ENCODE measurements at regions not wholly inside any gene's neighbourhood (a gene's known extent, or its start where the extent isn't known, plus 50 kb on each side); places are given as distances from the start of the nearest gene placed in this dataset.

DNA sequence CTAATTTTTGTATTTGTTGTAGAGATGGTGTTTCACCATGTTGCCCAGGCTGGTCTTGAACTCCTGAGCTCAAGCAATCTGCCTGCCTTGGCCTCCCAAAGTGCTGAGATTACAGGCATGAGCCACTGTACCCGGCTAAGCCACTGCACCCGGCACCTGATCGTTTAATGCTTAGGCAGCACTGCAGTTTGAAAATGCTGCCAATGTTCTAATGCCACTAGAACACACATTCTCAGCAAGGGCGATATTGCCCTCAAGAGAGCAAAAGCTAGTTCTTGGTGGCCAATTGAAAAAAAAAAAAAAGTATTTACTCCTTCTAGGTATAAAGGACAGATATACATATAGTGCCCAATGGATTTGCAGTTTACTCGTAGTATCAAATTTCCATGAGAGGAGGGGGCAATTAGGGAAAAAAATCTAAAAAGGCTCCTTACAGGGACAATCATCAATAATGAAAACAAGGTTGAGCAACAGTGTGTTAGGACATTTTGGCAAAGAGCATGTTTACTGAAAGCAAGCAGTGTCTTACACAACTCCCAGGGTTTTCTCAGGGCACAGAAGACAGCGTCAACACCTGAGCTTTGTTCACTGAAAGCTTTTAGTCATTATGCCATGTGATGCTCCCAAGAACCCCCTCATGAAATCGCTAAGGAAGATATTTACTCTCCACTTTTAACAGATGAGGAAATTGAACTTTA is 199.9 kb upstream of the PKDCC start:
- DNase-seq (ENCODE audit: low spot score): no peak

DNA sequence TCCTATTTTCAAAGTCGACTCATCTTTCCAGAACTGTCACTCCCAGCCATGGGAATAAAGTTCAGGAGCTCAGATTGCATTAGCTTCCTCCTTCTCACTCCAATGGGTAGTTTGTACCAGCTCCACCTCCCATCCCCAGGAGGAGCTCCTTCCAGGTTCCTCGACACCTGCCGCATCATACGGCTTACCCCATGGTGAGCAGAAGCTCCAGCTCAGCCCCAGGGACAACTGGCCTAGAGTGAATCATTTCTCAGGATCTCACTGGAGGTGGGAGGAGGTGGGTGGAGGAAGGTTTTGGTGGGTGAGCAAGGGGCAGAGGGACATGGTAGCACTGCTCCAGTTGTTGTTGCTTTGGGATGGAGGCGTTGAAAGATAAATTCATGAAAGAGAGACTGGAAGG is 196.3 kb upstream of the PKDCC start:
- DNase-seq (ENCODE audit: low spot score): peak; percentile 30

DNA sequence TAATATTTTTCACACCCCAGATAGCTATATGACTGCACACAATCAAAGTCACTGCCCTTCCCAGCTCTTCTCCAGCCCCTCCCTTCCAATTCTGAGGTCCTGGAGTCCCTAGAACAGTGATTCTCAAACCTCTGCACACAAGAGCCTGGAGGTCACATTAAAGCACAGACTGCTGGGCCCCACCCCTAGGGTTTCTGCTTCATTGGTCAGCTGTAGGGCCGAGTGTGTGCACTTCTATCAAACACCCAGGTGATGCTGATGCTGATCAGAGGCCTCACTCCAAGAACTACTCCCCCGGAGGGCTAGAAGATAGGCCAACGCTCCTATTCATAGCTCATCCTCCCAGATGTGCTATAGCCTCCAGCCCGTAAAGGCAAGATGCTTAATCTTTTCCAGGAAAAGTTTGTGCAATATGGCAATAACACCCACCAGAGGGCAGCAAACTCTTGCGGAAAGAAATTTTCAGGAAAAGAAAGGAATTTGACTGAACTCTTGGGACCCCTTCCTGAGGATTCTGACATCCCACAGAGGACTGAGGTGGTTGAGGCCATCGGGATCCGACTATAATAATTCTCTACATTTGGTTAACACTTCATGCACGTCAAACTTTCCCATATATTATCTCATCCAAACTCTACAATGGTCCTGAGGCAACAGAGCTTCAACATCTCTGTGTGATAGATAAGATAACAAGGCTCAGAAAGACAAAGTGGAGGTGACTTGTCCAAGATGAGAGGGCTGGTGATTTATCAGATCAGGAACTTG is 194.2 kb upstream of the PKDCC start:
- peak; percentile 69 for DNase-seq (ENCODE audit: low spot score)

DNA sequence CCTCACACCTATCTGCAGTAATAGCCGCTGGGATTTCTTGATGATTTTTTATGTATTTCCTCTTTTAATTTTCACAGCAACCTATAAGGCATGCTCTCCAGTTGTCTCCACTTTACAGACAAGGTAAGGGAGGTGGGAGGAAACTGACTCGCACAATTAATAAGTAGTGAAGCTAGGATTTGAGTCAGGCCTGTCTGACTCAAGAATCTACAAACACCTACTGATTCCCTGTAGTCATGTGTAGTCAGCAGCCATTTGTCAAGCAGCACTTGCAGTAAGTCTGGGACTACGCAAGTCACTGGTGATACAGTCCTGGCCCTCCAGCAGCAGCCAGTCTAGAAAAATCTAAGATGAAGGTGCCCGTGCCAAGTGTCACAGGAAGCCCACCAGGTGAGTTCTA is 193.6 kb upstream of the PKDCC start:
- DNase-seq (ENCODE audit: low spot score): peak; percentile 93

DNA sequence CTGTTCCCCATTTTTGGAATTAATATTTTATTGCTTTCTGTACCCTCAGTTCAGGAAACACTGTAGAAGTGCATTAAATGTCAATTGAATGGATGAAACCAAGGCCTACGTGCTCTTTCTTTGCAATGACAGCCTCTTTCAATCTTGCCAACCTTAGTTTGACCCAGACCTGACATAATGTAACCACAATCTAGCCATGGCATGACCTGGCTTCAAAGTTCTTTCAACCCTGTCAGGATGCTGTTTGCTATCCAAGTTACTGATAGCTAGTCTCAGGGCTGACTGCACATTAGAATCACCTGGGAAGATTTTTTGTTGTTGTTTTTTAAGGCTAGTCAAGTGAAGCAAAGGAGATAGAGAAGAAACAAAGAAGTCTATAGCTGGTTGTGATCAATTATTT is 190.9 kb upstream of the PKDCC start:
- peak; percentile 52 for DNase-seq (ENCODE audit: low spot score)

DNA sequence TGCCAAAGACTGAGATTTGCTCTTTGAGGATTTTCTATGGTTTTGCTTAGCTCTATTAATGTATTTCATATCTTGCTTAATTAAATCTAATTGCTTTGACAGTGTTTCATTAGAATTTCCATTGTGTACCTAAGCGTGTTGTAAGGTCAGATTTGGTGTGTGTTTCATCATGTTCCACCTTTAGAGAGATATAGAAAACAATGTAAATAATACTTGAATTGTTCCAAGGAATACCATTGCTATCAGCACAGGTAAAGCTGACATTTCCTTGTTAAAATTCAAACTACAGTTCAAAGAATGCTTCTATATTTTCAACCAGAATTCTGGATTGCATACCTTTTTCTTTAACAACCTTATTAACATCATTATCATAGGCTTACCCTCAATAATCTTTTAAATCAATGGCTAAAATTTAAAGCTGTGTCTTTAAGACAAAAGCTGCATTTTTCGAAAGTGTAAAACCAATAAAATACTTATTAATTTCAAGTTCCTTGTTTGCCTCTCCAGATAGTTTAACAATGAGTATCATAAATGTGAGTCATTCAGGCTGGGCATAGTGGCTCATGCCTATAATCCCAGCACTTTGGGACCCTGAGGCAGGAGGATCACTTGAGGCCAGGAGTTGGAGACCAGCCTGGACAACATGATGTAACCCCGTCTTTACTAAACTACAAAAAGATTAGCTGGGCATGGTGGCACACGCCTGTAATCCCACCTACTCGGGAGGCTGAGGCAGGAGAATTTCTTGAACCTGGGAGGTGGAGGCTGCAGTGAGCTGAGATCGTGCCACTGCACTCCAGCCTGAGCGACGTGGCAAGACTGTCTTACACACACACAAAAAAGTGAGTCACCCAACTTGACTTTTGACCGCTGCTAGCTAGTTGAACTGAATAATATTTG is 188.0 kb upstream of the PKDCC start:
- peak; percentile 82 for DNase-seq (ENCODE audit: low spot score)

DNA sequence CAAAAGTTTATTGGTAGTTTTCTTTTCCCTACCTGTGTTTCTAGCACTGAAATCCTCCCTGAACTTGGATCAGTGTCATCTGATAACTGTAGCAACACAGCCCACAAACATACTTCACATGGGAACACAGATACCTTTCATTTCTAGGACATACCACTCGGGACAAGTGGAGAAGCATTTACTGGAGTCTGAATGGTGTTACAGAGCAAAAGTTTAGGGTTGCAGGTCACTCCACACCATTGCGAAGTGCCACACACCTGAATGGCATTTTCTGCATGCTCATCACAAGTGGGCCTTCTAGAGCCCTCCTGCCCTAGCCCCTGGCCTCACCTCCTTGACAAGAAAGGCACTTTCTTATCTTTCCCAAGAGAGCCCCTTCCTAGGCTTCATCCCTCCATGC is 184.8 kb upstream of the PKDCC start:
- DNase-seq (ENCODE audit: low spot score): no peak

DNA sequence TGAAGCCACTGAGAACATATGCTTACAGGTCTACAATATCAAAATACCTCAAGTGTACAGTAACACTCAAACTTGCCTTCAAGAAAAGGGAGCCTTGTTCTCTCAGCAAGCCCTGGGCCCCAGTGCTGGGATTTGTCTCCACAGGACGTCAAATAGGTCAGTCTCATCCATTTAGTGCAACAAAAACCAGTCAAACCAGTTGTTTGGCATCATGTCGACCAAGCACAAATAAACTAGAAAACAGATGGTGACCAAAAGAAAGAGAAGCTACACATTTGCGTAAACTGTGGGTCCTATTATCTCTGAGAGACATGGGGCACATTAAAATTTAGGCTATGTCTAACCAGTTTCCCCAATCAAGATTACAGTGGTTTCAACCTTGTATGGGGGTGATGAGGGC is 182.6 kb upstream of the PKDCC start:
- no peak for DNase-seq (ENCODE audit: low spot score)

DNA sequence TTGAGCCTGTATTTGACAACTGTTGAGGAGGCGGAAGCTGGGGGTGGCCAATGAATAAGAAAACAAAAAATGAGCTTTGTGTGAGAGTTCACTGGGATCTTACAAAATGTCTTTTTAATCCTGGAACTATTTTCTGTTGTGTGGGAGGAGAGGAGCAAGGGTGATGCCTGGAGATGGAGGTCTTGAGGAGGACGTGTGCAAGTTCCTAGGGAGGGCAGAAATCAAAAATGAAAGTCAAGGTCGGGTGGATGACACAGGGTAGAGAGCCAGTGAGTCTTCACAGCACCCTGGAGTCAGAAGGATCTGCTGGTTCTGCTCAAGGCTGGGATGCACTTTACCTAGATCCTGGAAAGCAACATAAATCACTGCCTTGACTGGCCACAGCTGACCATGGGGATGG is 180.3 kb upstream of the PKDCC start:
- no peak for DNase-seq (ENCODE audit: low spot score)

DNA sequence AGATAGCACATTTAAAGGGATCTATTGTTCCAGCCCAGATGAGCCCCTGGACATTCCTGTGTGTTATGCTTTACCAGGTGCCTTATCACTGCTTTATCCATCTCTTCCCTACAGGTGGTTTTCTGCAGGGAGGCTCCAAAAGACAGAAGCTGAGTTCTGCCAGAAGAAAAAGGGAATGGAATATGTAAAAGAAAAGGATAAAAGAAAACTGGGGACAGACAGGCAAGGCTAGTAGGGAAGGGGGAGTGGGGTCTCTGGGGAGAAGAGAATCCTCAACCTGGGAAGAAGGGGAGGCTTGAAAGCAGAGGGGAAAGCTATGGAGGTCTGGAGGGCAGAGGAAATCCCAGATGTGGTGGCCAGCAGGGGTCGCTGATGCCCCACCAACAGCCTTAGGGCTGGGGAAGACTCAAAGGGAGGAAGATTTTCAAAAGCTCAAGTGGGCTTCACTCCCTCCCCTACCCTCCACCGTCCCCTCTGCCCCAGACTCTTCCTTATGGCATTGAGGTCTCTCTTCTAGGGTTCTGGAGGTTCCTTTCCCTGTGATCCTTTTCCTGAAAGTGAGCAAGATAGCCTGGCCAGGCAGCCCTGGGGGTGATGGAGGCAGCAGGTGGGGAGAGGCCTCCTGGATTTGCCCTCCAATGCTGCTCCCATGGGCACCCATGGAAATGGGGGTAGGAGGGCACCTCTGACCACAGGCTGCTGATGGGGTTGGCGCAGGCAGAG is 178.1 kb upstream of the PKDCC start:
- peak; percentile 62 for DNase-seq (ENCODE audit: low spot score)

DNA sequence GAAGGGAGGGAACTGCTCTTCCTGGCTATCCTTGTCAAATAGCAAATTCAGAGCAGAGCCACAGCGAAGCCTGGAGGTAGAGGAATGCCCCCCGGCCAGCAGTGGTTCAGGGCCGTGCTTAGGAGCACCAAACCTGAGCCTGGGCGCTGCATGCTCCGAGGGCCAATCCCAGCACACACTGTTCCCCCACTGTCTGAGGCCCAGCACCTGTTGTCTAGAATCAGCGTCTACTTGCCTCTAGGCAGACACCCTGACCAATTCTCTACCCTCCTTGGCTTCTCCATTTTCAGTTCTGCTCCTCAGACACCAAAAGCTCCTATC is 177.6 kb upstream of the PKDCC start:
- DNase-seq (ENCODE audit: low spot score): no peak

DNA sequence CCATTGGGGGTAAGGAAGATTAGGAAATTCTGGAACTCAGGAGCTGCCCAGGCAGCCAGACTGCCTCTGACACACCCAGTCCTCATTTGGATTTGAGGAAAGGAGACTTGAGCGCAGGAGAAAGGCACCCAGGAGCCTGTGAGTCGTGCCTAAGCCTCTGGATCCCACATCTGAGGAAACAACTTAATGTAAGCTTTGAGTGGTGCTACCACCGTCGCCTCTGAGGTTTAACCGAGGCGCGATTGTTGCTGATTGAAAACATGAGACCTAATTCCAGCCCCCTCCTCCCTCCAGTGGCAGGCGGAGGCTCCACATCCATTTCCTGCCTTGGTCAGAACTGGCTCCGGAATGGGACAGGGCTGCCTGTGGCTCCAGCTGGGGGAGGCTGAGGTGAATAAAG is 176.7 kb upstream of the PKDCC start:
- DNase-seq (ENCODE audit: low spot score): no peak

DNA sequence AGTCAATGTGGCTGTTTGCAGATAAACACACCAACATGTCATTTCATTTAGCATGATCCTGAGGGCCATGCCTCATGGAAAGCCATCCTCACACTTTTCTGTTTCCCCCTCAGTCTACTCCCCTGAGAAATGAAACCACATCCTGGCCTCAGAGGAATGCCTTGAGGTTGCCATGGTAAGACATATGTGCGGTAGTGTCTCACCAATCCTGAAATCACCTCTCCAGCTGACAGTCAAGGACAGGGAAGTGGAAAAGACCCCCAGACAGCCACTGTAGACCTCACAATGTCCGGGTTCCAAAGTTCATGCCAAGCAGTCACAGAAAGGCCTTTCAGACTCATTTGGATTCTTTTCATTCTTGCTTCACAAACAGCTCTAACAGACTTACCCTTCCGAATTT is 175.2 kb upstream of the PKDCC start:
- peak; percentile 28 for DNase-seq (ENCODE audit: low spot score)

DNA sequence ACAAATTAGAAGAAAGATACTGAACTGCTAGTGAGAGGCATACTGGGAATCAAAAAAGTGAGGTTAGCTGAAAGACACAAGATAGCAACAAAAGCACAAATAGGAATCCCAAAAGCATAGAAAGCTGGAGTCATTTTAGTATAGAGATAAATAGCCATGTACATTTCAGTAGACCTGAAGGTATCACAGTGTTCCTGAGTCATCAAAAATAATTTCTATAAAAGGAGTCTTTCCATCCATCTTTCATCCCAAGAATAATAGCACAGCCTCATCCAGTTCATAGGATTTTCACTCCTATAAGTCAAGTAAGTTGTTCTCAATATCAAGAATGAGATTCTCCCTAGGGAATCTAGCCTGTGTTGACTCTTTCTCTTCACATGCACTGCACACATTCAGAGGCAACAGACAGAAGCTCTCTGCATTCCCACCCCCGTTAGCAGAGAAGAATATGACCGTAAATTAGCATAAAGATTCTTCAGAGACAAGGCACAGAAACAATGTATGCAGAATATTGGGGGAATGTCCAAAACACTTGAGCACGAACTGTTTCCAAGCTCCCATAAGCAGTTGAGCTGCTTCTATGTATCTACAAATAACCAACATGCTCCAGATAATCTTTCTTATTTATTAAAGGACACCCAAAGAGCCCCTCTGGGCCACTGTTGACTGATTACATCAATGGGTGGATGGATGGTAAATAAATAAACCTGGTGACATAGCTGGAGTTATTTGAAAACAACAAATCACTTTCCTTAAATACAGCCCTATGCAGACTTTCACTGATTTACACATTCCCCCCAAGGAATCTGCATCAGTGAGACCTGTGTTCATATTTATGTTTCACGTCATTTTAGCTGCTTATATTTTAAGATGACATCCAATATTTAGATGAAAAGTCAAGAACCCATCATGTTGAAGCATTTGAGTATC is 174.5 kb upstream of the PKDCC start:
- no peak for DNase-seq (ENCODE audit: low spot score)

DNA sequence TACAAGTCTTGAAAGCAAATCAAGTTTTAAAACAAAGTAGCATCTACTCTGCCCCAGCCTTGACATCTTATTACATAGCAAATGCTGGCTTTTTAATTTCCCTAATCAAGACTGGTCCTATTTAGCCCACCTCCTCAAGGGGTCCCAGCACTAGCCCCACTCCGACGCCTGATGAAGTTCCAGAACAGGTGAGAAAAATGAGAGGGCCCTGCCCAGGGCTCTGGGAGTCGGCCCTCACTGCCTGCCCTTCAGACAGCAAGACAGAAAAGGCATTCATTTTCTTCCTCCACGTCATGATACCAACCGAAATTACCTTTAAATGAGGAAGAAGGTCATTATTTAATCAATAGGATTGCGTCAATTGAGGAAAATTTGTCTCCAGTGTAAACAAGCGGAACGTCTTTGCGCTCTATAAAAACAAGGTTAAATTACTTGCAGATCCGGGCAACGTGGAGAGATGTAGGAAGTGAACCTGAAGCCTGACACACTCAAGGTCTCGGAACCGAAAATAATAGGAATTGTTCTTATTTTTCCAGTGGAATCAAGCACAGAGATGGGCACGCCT is 170.6 kb upstream of the PKDCC start:
- no peak for DNase-seq (ENCODE audit: low spot score)

DNA sequence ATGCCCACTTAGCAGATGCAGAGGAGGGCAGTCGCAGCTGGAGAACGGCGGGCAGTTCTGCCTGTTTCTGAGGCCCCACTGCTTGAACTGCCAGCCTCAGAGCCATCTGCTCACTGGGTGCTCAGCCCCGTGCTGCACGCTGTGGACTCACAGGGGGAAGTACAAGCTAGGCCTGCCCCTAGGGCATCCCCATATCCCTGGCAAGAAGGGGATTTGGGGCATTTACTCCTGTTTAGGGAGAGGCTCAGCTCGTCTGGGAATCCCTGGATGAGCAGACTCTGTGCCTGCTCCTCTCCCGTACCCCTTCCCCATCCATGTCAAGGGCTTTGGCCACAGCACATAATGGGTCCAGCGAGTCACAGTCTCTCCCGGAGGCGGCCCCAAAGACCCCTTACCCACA is 169.8 kb upstream of the PKDCC start:
- no peak for DNase-seq (ENCODE audit: low spot score)

DNA sequence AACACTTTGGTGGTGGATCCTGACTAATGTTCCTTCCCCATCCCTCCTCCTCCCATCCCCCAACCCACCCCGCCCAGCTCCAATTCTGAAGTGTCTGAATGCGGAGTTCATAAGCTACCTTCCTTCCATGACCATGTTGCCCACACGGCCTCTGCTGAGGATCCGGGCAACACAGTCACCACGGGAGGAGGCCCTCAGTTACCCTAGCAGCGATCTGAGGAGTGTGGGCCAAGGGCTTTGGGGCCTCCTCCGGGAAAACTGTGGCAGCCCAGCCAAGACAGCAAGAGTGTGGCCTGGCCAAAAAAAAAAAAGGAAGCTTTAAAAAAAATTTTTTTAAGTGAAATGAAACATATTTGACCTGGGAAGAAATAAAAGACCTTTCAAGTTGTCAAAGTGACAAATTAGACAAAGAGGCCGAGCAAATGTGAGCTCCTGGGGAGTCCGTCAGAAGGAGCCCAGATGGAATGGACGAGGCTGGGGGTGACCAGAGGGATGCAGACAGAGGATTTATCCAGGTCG is 169.0 kb upstream of the PKDCC start:
- no peak for DNase-seq (ENCODE audit: low spot score)

DNA sequence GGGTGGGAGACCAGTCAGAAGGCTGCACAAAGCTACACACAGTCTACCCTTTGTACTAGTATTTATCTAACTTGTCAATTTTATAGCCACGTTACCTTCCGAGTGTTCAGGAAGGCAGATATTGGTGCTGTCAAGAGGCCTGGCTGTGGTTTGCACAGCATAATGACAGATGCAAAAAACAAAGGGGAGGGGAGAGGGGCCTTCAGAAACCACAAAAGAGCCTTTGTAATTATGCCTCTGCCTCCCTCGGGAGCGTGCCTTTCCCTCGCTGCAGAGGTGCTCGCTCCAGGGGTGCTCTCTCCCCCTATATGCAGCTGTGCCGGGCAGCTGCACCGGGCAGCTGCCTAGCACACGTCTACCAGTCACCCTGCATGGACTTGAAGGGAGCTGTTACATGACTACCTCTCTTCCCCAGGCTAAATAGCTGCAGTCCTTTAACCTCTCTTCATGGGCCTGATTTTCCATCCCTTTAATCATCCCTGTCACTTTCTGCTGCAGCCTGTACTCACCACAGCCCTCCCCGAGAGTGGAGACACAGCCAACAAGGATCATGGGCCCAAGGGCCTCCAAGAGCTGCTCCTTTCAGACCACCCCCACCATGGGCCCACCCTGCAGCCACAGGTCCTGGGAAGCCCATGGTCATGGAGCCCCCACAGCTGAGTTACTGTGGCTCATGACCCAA is 168.4 kb upstream of the PKDCC start:
- DNase-seq (ENCODE audit: low spot score): no peak

DNA sequence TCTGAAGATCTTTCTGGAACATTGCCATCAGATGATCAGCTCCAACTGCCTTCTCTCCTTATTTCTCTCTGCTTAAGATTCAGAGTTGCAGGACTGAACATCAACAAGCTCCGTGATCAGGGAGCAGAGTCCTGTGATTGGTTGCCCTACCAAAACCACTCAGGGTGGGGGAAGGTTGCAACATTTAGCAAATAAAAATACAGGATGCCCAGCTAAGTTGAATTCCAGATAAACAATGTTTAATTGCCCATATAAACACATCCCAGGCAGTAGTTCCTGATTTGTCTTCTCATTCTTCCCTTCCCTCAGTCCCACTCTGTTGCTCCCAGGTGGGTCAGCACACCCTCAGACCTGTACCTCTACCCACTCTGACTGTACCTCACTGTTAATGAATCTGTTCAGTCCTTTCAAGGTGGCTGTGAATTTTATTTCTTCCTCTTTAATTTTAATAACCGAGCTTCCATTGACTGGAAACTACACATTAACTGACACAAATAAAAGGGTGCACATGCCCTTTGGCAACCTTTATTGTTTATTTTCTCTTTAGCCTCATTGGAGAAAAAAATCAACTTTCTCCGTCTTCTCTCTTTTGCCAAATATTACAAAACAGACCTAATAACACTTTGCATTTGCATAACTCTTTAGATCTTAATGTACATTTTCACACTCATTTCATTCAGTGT is 167.1 kb upstream of the PKDCC start:
- no peak for DNase-seq (ENCODE audit: low spot score)

All from kidney tubule cell (primary cell).